Left lung (tissue), 4 donors: ENCODE measurements at regions not wholly inside any gene's neighbourhood (a gene's known extent, or its start where the extent isn't known, plus 50 kb on each side); places are given as distances from the start of the nearest gene placed in this dataset.

Experiments
- ATAC-seq: fragments of 200-7000 bp; cut with Tn5 transposase; one replicate; pipeline ENCODE4 v1.9.1; 2020; ENCODE audit warnings: moderate library complexity
- DNase-seq, 4 donors: peaks; one replicate each; pipeline ENCODE4 v3.0.0-alpha.2; 2013 to 2020
- H3K27ac ChIP-seq, 2 donors: fragments of 200-600 bp; sonication (generic) in 1 of 2; one replicate each; pipeline versions ENCODE4 v1.5.0 to v1.8.0; 2020 to 2021
- H3K27me3 ChIP-seq, 2 donors: fragments of 200-600 bp; sonication (generic) in 1 of 2; one replicate each; pipeline versions ENCODE4 v1.5.0 to v1.8.0; 2020 to 2021
- H3K36me3 ChIP-seq, 2 donors: fragments of 200-600 bp; sonication (generic) in 1 of 2; one replicate each; pipeline versions ENCODE4 v1.5.0 to v1.8.0; 2020 to 2021
- H3K4me1 ChIP-seq, 2 donors: fragments of 200-600 bp; one replicate each; pipeline ENCODE4 v1.8.0; 2021
- H3K4me3 ChIP-seq, 2 donors: fragments of 200-600 bp; sonication (generic) in 1 of 2; one replicate each; pipeline versions ENCODE4 v1.5.0 to v1.8.0; 2020 to 2021; ENCODE audit warnings: mild to moderate bottlenecking in 1 of 2
- H3K9me3 ChIP-seq, 2 donors: fragments of 200-600 bp; sonication (generic) in 1 of 2; one replicate each; pipeline versions ENCODE4 v1.5.0 to v1.8.0; 2020 to 2021
- CTCF ChIP-seq, 2 donors: fragments of 200-600 bp; sonication (generic) in 1 of 2; IDR thresholded peaks; one replicate each; pipeline versions ENCODE4 v1.5.0 to v1.8.0; 2021; ENCODE audit warnings: antibody characterized with exemption in 2 of 2
- intact Hi-C, 2 donors: fragments of 100-400 bp; cut with DNase I; formaldehyde crosslinking; loops; one replicate each; pipeline versions ENCODE4 v1.11.2 to v1.14.2; 2022
- donor health status: DM: no; HTN: yes; CAD: no.
- donor health status: DM: no; HTN: no; CAD: no.

- no peak for TF ChIP-seq CTCF (IDR thresholded peaks at IDR 0.05)
- Histone ChIP-seq H3K4me3 (no peak overlapping the region), H3K27ac (no peak overlapping the region), H3K27me3 (no peaks in the 10 kb centered on the region), H3K4me1 (no peaks in the 10 kb centered on the region), H3K36me3 (no peaks in the 10 kb centered on the region), H3K9me3 (peaks cover 0 to under 1% of the 10 kb centered on the region in 2 donors)
- ATAC-seq (no peak), DNase-seq (no peak)
- intact Hi-C loops: no loop called here
Measured at GRCh38 chr10:7507887-7508726, 97.3 kb upstream of the SFMBT2 start.

GRCh38 chr10:7506571-7506970 lies 95.7 kb upstream of the SFMBT2 start:
- H3K27me3 ChIP-seq: no peaks in the 10 kb centered on the region
- H3K4me3 ChIP-seq: no peak overlapping the region
- H3K4me1 ChIP-seq: no peaks in the 10 kb centered on the region
- DNase-seq: no peak
- H3K36me3 ChIP-seq: no peaks in the 10 kb centered on the region
- no peak overlapping the region for H3K27ac ChIP-seq
- no peak for TF ChIP-seq CTCF (IDR thresholded peaks at IDR 0.05)
- H3K9me3 ChIP-seq: peaks cover 0 to 4% of the 10 kb centered on the region in 2 donors
- intact Hi-C loops: no loop called here
- ATAC-seq: no peak

- no peak for ATAC-seq
- no peak overlapping the region for H3K27ac ChIP-seq
- H3K4me3 ChIP-seq: no peak overlapping the region
- no peak for DNase-seq
- no peaks in the 10 kb centered on the region for H3K27me3 ChIP-seq
- H3K4me1 ChIP-seq: no peaks in the 10 kb centered on the region
- peaks cover 0 to 4% of the 10 kb centered on the region in 2 donors for H3K9me3 ChIP-seq
- intact Hi-C loops: no loop called here
- no peaks in the 10 kb centered on the region for H3K36me3 ChIP-seq
- TF ChIP-seq CTCF (IDR thresholded peaks at IDR 0.05): no peak
Measured at GRCh38 chr10:7505196-7505595, 94.4 kb upstream of the SFMBT2 start.

- Histone ChIP-seq H3K9me3 (peaks cover 0 to 4% of the 10 kb centered on the region in 2 donors), H3K36me3 (no peaks in the 10 kb centered on the region), H3K4me3 (no peak overlapping the region), H3K4me1 (no peaks in the 10 kb centered on the region), H3K27me3 (no peaks in the 10 kb centered on the region), H3K27ac (no peak overlapping the region)
- ATAC-seq: no peak
- no peak for TF ChIP-seq CTCF (IDR thresholded peaks at IDR 0.05)
- intact Hi-C loops: no loop called here
- DNase-seq: no peak
Measured at GRCh38 chr10:7503190-7503589, 92.4 kb upstream of the SFMBT2 start.

- Histone ChIP-seq H3K27ac (no peak overlapping the region), H3K9me3 (peaks cover 0 to 4% of the 10 kb centered on the region in 2 donors), H3K4me1 (no peaks in the 10 kb centered on the region), H3K36me3 (no peaks in the 10 kb centered on the region), H3K4me3 (no peak overlapping the region), H3K27me3 (no peaks in the 10 kb centered on the region)
- intact Hi-C loops: no loop called here
- TF ChIP-seq CTCF (IDR thresholded peaks at IDR 0.05): no peak
- DNase-seq: no peak
- no peak for ATAC-seq
Measured at GRCh38 chr10:7501157-7501556, 90.3 kb upstream of the SFMBT2 start.
